Glomerular endothelial cell (primary cell): ENCODE measurements at regions not wholly inside any gene's neighbourhood (a gene's known extent, or its start where the extent isn't known, plus 50 kb on each side); places are given as distances from the start of the nearest gene placed in this dataset.
"Not testable (repeated sequence)": the region's sequence is repeated elsewhere in the genome, so short reads cannot be mapped to it uniquely, and the experiment has no call there.

Source experiments
- DNase-seq: peaks from one replicate; pipeline ENCODE4 v3.0.0-alpha.2; 2011; ENCODE audit warnings: low read depth, low spot score; ENCODE audit errors: extremely low read depth

DNA sequence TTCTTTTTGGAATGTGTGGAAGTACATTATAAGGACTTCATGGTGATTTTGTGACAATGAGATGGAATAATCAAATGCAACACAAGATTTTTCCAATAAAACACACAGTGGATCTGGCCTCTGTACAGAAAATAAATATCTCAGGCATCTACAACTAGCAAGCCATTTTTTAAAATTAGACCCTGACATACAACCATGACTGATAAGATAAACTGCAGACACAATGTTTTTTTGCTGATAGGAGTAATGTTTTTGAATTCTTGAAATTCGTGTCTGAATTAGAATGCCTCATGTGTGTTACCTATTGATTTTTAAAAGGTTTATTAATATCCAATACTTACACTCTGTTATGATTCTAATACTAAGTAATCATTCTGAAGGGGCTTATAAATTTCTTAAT lies 328.1 kb downstream of the HGF start:
- DNase-seq, result no peak

DNA sequence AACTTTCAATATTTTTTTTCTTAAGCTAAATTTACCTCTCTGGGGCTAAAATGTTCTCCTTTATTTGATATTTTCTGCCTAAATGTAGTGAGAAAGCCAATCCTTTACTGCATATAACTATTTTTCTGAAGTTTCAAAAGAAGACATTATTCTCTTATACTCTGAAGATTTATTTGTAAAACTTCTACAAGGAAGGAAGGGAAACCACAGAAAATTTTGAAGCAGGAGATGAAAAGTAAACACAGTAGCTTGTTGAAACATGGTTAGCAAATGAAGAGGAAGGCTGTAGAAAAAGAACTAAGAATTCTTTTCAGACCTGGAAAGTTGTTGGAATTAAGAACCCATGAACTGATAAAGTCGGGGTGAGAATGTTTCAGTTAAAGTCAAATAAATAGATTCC lies 330.3 kb downstream of the HGF start:
- no peak for DNase-seq

- DNase-seq, result not testable (repeated sequence)
These were observed 332.7 kb downstream of the HGF start for GRCh38 chr7:81437160-81437559.

- DNase-seq, result no peak
These were observed 336.0 kb downstream of the HGF start for GRCh38 chr7:81433692-81434331.

DNA sequence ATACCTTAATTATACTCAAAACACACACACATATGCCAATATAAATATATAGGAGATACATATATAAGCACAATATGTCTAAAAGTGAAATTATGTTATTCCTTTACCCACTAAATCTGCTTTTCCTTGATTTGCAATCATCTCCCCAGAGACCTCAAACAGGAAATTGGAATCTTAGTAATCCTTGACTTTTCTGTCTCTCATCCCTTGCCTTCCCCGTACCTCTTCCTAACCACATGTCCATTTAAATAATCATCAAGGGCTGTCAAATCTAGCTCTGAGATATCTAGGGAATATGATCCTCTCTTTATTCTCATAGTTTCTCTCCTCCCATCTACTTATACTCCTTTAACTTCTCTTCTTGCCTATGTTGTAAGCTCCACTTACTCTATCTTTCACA lies 336.6 kb downstream of the HGF start:
- DNase-seq, result no peak

DNA sequence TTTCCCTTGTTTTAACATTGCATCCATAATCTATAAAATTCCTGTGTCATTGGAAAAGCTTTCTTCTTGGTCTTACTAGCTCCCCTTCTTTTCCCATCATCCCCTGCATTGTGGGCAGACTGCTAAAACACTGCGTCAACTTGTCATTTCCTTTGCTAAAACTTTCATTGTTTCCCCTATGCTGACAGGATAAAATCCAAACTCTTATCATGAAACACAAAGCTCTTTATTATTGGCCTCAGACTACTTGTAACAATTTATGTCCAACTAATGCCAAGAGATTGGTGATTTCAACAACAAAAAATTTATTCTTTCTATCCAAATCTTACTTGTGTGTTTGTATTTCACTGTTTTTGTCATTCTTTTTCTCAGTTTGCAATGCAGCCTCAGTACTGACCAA lies 339.1 kb downstream of the HGF start:
- DNase-seq, result no peak

- DNase-seq, result no peak
These were observed 339.7 kb downstream of the HGF start for GRCh38 chr7:81430150-81430549.

- DNase-seq, result no peak
These were observed 342.4 kb downstream of the HGF start for GRCh38 chr7:81427461-81427860.

- DNase-seq, result no peak
These were observed 349.2 kb downstream of the HGF start for GRCh38 chr7:81420526-81421226.

DNA sequence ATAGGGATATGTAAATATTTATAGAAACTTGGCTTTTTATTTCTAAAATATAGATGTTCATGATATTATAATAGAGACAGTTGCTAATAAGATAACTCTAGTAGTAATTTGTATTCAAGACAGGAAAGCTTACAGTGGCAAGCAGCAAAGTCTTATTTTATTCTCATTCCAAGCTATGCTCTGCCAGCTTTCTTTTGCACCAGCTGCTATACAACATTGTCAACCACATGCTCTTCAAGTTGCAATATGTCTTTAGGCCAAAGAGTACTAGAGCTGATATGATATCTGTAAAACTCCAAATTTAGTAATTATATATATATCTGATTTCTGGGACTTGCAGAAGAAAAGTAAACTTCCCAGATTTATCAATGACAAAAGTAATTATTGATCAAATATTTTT lies 350.1 kb downstream of the HGF start:
- DNase-seq, result no peak

DNA sequence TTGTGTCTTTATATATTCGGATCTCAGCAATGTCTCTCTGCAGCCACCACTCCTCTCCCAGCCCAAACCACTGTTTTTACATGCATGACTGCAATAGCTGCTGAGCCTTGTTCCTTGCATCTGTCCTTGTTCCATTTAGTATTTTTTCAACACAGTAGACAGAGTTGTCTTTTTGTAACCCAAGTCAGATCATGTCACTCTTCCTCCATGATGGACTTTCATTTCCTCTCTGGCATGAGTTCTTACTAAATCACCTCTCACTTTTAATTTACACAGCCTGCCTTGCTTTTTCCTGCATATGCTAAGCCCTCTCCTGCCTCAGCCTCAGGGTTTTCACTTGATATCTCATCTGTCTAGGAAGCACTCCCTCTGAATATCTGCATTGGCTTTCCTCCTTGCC lies 353.2 kb downstream of the HGF start:
- no peak for DNase-seq

- DNase-seq, result no peak
These were observed 354.7 kb downstream of the HGF start for GRCh38 chr7:81415181-81415580.

DNA sequence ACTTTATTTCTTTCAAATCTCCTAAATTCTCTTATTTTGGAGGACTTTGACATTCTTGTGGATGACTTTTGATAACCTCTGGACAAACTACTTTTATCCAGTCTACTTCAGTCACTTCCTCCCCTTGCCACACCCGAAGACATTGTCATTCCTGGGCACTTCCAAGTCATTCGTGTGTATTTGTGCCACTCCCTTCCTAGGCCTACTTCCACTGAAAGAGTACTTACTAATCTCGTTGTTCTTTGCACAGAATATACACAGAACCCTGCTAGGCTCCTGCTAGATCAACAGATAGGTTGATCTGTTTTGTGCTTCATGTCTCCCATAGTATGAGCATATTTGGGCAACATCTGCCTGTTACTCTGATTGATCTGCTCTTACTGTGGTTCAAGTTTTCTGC lies 355.4 kb downstream of the HGF start:
- no peak for DNase-seq

GRCh38 chr7:81410471-81411117 lies 359.3 kb downstream of the HGF start:
- no peak for DNase-seq

DNA sequence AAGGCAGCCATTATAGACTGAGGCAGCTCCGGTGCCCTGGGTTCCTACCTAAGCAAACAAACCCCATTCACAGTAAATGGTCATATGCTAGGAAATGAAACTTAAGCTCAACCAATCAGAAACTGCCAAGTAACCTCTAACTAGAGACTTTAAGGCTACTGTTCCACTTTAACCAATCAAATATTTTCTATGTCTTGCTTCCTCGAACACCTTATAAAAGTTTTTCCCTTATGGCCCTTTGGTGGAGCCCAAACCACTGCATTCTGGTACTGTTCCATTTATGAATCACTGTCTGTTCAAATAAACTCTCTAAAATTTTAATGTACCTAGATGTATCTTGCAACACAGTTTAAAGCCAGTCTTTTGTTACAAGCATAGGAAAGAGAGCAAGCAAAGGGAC lies 361.1 kb downstream of the HGF start:
- DNase-seq, result no peak

GRCh38 chr7:81407094-81407493 lies 362.8 kb downstream of the HGF start:
- DNase-seq, result no peak

- DNase-seq, result no peak
These were observed 365.2 kb downstream of the HGF start for GRCh38 chr7:81404669-81405068.

DNA sequence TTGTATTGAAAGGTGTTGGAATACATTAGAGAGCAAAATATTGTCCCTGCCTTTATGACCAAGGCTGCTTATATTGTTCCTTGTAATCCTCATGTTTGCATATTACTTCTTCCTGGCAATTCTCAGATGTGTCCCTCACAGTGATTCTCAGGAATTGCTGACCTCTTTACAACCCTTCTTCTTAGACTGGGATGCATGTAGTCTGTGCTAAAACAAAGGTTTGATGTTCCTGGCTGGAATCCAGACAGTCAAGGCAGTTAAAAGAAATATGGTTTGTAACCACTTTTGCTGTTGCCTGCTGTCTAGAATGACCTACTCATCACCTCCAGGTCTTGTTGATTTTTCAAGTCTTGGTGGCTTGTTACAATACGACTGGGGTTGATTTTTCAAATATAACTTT lies 367.6 kb downstream of the HGF start:
- DNase-seq, result peak; percentile 5

DNA sequence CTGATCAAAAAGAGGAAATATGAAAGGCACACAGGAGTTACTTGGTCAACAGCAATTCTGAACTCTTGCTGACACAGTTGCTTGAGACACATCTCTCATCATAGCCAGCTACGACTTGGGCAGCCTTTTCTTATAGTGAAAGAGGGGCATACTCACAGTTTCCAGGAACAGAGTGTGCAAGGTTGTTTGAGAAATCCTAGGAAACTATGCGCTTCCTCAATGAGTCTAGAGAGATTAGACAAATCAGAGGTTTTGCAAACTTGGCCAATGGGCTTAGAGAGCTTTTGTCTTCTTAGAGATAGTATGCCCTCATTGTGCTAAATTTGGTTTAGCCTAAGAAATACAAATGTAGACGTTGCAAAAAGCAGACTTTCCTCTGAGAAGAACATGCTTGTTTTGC lies 370.4 kb downstream of the HGF start:
- no peak for DNase-seq

DNA sequence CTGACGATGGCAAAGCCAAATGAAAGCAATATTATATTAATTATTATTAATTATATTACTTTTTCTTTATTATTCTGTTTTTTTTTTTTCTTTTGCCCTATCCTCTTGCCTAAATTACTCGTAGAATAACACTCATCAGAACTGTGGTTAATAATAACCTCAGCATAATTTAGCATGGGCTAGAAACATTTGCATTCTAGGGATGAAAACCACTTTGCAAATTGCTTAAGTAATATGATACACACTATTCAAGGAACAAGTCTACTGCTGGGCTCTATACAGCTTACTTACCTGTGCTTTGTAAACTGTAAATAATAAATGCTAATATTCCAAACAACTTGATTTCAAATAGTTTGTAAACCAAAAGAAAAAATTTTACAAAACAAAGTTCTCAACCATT lies 375.8 kb downstream of the HGF start:
- DNase-seq, result no peak

DNA sequence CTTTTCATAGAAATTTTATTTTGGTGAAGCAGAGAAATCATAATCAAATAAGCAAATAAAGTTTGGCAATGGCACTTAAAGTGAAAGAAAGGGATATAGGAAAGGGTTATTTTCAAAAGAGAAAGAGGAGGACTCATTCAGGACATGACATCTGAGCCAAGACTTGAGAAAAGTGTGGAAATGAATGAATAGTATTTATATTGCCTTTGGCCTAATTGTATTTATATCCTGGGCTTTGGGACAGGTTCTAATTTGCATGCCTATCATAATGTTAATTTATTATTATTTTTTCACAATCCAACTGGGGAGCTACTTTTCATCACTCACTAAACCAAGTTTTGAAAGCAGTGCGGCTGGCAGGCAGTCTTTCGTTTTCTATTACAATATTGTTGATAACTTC lies 376.8 kb downstream of the HGF start:
- DNase-seq, result no peak

GRCh38 chr7:81385370-81385769 lies 384.5 kb downstream of the HGF start:
- no peak for DNase-seq
